ENCODE measurements at regions not wholly inside any gene's neighbourhood (a gene's known extent, or its start where the extent isn't known, plus 50 kb on each side); places are given as distances from the start of the nearest gene placed in this dataset.

DNA sequence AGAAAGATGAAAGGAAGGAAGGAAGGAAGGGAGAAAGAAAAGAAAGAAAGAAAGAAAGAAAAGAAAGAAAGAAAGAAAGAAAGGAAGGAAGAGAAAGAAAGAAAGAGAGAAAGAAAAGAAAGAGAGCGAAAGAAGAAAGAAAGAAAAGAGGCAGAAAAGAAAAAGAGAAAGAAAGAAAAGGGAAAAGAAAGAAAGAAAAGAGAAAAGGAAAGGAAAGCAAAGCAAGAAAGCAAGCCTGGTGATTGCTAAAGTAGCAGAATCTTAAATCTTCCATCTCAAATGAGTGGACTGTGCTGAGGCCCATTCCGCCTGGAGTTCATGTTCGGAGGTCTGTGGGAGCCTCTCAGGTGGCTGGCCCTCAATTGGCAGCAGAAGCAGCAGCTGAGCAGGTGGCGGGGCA lies 148.4 kb downstream of the TFAP2A start:
- TF ChIP-seq, protein P1, sequence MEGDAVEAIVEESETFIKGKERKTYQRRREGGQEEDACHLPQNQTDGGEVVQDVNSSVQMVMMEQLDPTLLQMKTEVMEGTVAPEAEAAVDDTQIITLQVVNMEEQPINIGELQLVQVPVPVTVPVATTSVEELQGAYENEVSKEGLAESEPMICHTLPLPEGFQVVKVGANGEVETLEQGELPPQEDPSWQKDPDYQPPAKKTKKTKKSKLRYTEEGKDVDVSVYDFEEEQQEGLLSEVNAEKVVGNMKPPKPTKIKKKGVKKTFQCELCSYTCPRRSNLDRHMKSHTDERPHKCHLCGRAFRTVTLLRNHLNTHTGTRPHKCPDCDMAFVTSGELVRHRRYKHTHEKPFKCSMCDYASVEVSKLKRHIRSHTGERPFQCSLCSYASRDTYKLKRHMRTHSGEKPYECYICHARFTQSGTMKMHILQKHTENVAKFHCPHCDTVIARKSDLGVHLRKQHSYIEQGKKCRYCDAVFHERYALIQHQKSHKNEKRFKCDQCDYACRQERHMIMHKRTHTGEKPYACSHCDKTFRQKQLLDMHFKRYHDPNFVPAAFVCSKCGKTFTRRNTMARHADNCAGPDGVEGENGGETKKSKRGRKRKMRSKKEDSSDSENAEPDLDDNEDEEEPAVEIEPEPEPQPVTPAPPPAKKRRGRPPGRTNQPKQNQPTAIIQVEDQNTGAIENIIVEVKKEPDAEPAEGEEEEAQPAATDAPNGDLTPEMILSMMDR (conservative IDR thresholded peaks at IDR 0.05; ENCODE audit: low read depth, low read length), result no peak
- TF ChIP-seq EZH2 (IDR thresholded peaks at IDR 0.05; ENCODE audit: borderline replicate concordance, low read depth, low read length, poor library complexity, severe bottlenecking), result no peak

Measured in A673 (cell line).